NCI-H2171 (cell line): ENCODE measurements at regions not wholly inside any gene's neighbourhood (a gene's known extent, or its start where the extent isn't known, plus 50 kb on each side); places are given as distances from the start of the nearest gene placed in this dataset.
"Not testable (repeated sequence)": the region's sequence is repeated elsewhere in the genome, so short reads cannot be mapped to it uniquely, and the experiment has no call there.

Source experiments
- DNase-seq: peaks from one replicate; lab custom pipeline; 2025; lab: John Stamatoyannopoulos, UW

- not testable (repeated sequence) for DNase-seq
Measured at GRCh38 chr21:9788281-9788680, 733.1 kb upstream of the TPTE start.

- not testable (repeated sequence) for DNase-seq
Measured at GRCh38 chr21:9790354-9790753, 731.0 kb upstream of the TPTE start.

GRCh38 chr21:9791453-9791852, 729.9 kb upstream of the TPTE start:
- DNase-seq = not testable (repeated sequence)

- DNase-seq = not testable (repeated sequence)
Measured at GRCh38 chr21:9795291-9795690, 726.1 kb upstream of the TPTE start.

GRCh38 chr21:9796293-9796692, 725.1 kb upstream of the TPTE start:
- DNase-seq = not testable (repeated sequence)

GRCh38 chr21:9807675-9808074, 713.7 kb upstream of the TPTE start:
- not testable (repeated sequence) for DNase-seq

- DNase-seq = not testable (repeated sequence)
Measured at GRCh38 chr21:9811223-9812004, 710.0 kb upstream of the TPTE start.

GRCh38 chr21:9812507-9812906, 708.9 kb upstream of the TPTE start:
- not testable (repeated sequence) for DNase-seq

GRCh38 chr21:9813894-9814814, 707.2 kb upstream of the TPTE start:
- DNase-seq = not testable (repeated sequence)

GRCh38 chr21:9815181-9815789, 706.1 kb upstream of the TPTE start:
- DNase-seq = not testable (repeated sequence)

- DNase-seq = not testable (repeated sequence)
Measured at GRCh38 chr21:9816734-9817334, 704.5 kb upstream of the TPTE start.

GRCh38 chr21:9817841-9818441, 703.4 kb upstream of the TPTE start:
- not testable (repeated sequence) for DNase-seq

- DNase-seq = not testable (repeated sequence)
Measured at GRCh38 chr21:9819549-9820192, 701.7 kb upstream of the TPTE start.

GRCh38 chr21:9820579-9820978, 700.8 kb upstream of the TPTE start:
- not testable (repeated sequence) for DNase-seq

- not testable (repeated sequence) for DNase-seq
Measured at GRCh38 chr21:9821472-9821871, 699.9 kb upstream of the TPTE start.

- not testable (repeated sequence) for DNase-seq
Measured at GRCh38 chr21:9822093-9822820, 699.1 kb upstream of the TPTE start.

- DNase-seq = not testable (repeated sequence)
Measured at GRCh38 chr21:9823197-9824157, 697.9 kb upstream of the TPTE start.

- DNase-seq = not testable (repeated sequence)
Measured at GRCh38 chr21:9830801-9831200, 690.6 kb upstream of the TPTE start.

GRCh38 chr21:9832751-9833150, 688.6 kb upstream of the TPTE start:
- not testable (repeated sequence) for DNase-seq
